K562 (cell line): ENCODE measurements at regions not wholly inside any gene's neighbourhood (a gene's known extent, or its start where the extent isn't known, plus 50 kb on each side); places are given as distances from the start of the nearest gene placed in this dataset.

Experiments
- ATAC-seq: fragments of 200-7000 bp; cut with Tn5 transposase; 3 replicates; pipeline ENCODE4 v1.9.1; 2020; ENCODE audit warnings: moderate library complexity
- BruUV-seq: library from RNA; stranded (reverse); fragments of 400-500 nt; replicated peaks from 2 replicates; lab custom pipeline; 2021; lab: Mats Ljungman, UMichigan
- CTCF ChIA-PET: fragments of 300-600 bp; formaldehyde crosslinking; extraction: SDS; loops from one replicate; lab custom pipeline; 2021; ENCODE audit warnings: low intra/inter-chr PET ratio; lab: Yijun Ruan, JAX
- POLR2A ChIA-PET: fragments of 300-600, 350-650 bp; sonication (Branson Sonifier 250); formaldehyde crosslinking; extraction: SDS; loops from one replicate; lab custom pipeline; 2021; ENCODE audit warnings: antibody characterized with exemption, inconsistent platforms; lab: Yijun Ruan, JAX
- DNase-seq, 4 experiments: peaks; one replicate each; pipeline versions ENCODE4 v3.0.0 to v3.0.0-alpha.2; 2011 to 2018; ENCODE audit warnings: low spot score in 3 of 4, mixed read lengths in 3 of 4; ENCODE audit errors: extremely low read depth in 1 of 4
- FAIRE-seq: peaks from 2 replicates; lab custom pipeline; 2011; peaks lifted over from hg19 to GRCh38; lab: Jason Lieb, UNC
- H2AFZ ChIP-seq: 2 replicates; pipeline ENCODE4 v1.6.0; 2011; ENCODE audit warnings: low read depth, low read length, control low read depth, inconsistent platforms
- H3K27ac ChIP-seq: fragments of 200-600 bp; 3 replicates; pipeline ENCODE4 v1.8.0; 2011; ENCODE audit warnings: low read depth, mild to moderate bottlenecking, control low read depth, inconsistent platforms, low read length, moderate library complexity, mixed read lengths; ENCODE audit errors: extremely low read depth
- H3K27me3 ChIP-seq, 2 experiments: fragments of 300-600 bp in 1 of 2; 2 replicates in 1 of 2; 3 replicates in 1 of 2; pipeline versions ENCODE4 v1.6.0 to v1.8.0; 2011; ENCODE audit warnings: inconsistent platforms in 2 of 2, low read length in 2 of 2, mild to moderate bottlenecking in 1 of 2, mixed read lengths in 1 of 2, moderate library complexity in 1 of 2; ENCODE audit not compliant: control insufficient read depth in 2 of 2, insufficient read depth in 2 of 2
- H3K36me3 ChIP-seq: fragments of 300-600 bp; 3 replicates; pipeline ENCODE4 v1.8.0; 2011; ENCODE audit warnings: mild to moderate bottlenecking, low read length, inconsistent platforms; ENCODE audit not compliant: control insufficient read depth, insufficient read depth
- H3K4me1 ChIP-seq, 2 experiments: fragments of 200-600 bp in 1 of 2; replicated peaks in 1 of 2; 2 replicates in 1 of 2; 3 replicates in 1 of 2; pipeline versions ENCODE4 v1.5.1 to v1.8.0; 2011; ENCODE audit warnings: inconsistent platforms in 2 of 2, low read length in 2 of 2, mild to moderate bottlenecking in 1 of 2, mixed read lengths in 1 of 2, moderate library complexity in 1 of 2; ENCODE audit not compliant: control insufficient read depth in 2 of 2, insufficient read depth in 2 of 2
- H3K4me2 ChIP-seq: 2 replicates; pipeline ENCODE4 v1.6.1; 2011; ENCODE audit warnings: low read length, control low read depth, inconsistent platforms, mixed read lengths; ENCODE audit not compliant: insufficient read depth
- H3K4me3 ChIP-seq: fragments of 200-600 bp; sonication (generic), shearing (Covaris generic); 2 replicates; pipeline ENCODE4 v1.5.1; 2016; ENCODE audit warnings: control low read depth, inconsistent platforms
- H3K79me2 ChIP-seq: fragments of 200-600 bp; 3 replicates; pipeline ENCODE4 v1.8.0; 2011; ENCODE audit warnings: low read length, inconsistent platforms; ENCODE audit not compliant: control insufficient read depth, insufficient read depth
- H3K9ac ChIP-seq, 2 experiments: 2 replicates each; pipeline versions ENCODE4 v1.6.0 to v1.6.1; 2011; ENCODE audit warnings: low read depth in 2 of 2, low read length in 2 of 2, control low read depth in 1 of 2, inconsistent platforms in 1 of 2, mild to moderate bottlenecking in 1 of 2, mixed read lengths in 1 of 2; ENCODE audit not compliant: insufficient read depth in 1 of 2
- H3K9me1 ChIP-seq: one replicate; pipeline ENCODE4 v1.6.0; 2011; ENCODE audit warnings: inconsistent platforms, mild to moderate bottlenecking, low read length, moderate library complexity; ENCODE audit not compliant: control insufficient read depth, insufficient read depth
- H3K9me3 ChIP-seq: replicated peaks from 2 replicates; pipeline ENCODE4 v1.5.1; 2011; ENCODE audit warnings: low read depth, low read length, inconsistent platforms; ENCODE audit not compliant: control insufficient read depth, insufficient read depth
- H4K20me1 ChIP-seq: replicated peaks from 2 replicates; pipeline ENCODE4 v1.6.1; 2011; ENCODE audit warnings: low read length, inconsistent platforms, mixed read lengths; ENCODE audit not compliant: control insufficient read depth, insufficient read depth
- ESRRA ChIP-seq: fragments of 450-650 bp; IDR thresholded peaks from 2 replicates; pipeline ENCODE4 v1.6.1; 2014; ENCODE audit warnings: low read depth, mild to moderate bottlenecking, moderate library complexity, borderline replicate concordance
- ESRRB ChIP-seq: fragments of 250-450 bp; sonication (Bioruptor Pico); IDR thresholded peaks from 2 replicates; pipeline ENCODE4 v1.5.0; 2020; ENCODE audit warnings: mild to moderate bottlenecking, moderate library complexity, borderline replicate concordance
- HIVEP1 ChIP-seq: fragments of 250-450 bp; sonication (Bioruptor Pico); IDR thresholded peaks from 2 replicates; pipeline ENCODE4 v1.4.0; 2020; ENCODE audit warnings: mild to moderate bottlenecking
- PPARD ChIP-seq: fragments of 250-450 bp; sonication (Bioruptor Pico); IDR thresholded peaks from 2 replicates; pipeline ENCODE4 v1.8.0; 2022; ENCODE audit warnings: inconsistent platforms, mild to moderate bottlenecking, moderate library complexity
- TEAD4 ChIP-seq, 2 experiments: sonication (generic) in 1 of 2; formaldehyde crosslinking in 1 of 2; IDR thresholded peaks; 2 replicates each; pipeline versions ENCODE4 v1.6.1 to v1.8.0; 2012 to 2022; ENCODE audit warnings: borderline replicate concordance in 1 of 2, inconsistent platforms in 1 of 2, low read length in 1 of 2, mild to moderate bottlenecking in 1 of 2, missing genetic modification reagents in 1 of 2
- ZNF253 ChIP-seq: fragments of 250-450 bp; sonication (Bioruptor Pico); conservative IDR thresholded peaks from 2 replicates; pipeline ENCODE4 v1.6.1; 2021; ENCODE audit warnings: mild to moderate bottlenecking
- WGBS: fragments of 100-300 bp; shearing (Covaris generic); methylation state at CpG from one replicate; pipeline ENCODE4 v1.1.6; 2016; ENCODE audit warnings: low coverage, mixed read lengths; ENCODE audit not compliant: insufficient coverage; ENCODE audit errors: missing lambda C conversion rate; 5-methylcytosine and 5-hydroxymethylcytosine counted together
- in situ Hi-C: fragments of 300-500 bp; cut with MboI; formaldehyde crosslinking; loops from 4 replicates; pipeline ENCODE4 v1.15.0; 2018; ENCODE audit warnings: inconsistent platforms, mixed read lengths
- intact Hi-C: fragments of 100-400 bp; cut with micrococcal nuclease; formaldehyde crosslinking; loops from 2 replicates; pipeline ENCODE4 v1.14.2; 2022

DNA sequence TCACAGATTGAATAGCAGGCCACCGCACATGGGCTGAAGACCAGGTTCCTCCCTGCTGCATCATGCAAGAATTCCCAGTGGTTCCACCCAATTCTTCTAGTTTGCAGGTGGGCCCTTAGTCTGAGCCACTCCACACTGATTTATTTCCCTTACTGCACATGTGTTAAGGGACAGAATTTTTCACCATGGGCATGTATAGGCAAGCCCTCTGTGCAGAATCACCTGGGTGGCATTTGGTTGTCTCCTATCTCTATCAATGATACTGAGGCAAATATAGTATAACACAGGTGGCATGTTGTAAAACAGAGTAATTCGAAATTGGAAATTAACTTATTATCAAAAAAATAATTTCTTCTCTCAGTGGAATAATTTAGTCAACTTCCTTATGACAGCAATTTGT, 1892.4 kb downstream of the NCAM2 start (continued):
- TF ChIP-seq ESRRB (CRISPR knock-in tag) (no peak), ESRRA (no peak), TEAD4 (IDR thresholded peaks at IDR 0.05; ENCODE audit: low read length) (no peak), TEAD4 (CRISPR knock-in tag; IDR thresholded peaks at IDR 0.05; ENCODE audit: borderline replicate concordance) (no peak), PPARD (CRISPR knock-in tag) (no peak)

DNA sequence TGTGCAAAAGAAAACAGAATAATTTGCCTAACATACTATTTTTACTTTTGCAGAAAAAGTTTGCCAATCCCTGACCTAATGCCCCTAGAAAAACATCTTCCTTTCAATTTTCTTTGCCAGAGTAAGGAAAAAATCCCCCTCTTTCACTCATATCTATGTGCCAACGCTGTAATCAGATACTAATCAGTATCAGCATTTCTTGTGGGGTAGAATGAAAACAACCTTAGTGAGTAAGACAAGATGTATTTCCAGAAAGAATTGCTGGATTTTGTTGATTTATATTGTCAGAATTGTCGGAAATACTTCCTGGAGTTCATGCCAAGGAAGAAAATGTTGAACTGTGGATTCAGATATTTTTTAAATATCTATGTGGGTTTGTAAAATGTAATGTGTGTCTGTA, 1893.8 kb downstream of the NCAM2 start:
- Histone ChIP-seq H3K9ac (no peak overlapping the region), H2AFZ (no peak overlapping the region), H3K9me3 (no peaks in the 10 kb centered on the region), H3K27ac (no peak overlapping the region), H4K20me1 (no peaks in the 10 kb centered on the region), H3K4me2 (no peak overlapping the region), H3K4me1 (no peaks in the 10 kb centered on the region), H3K36me3 (no peaks in the 10 kb centered on the region), H3K9me1 (no peaks in the 10 kb centered on the region), H3K4me3 (no peak overlapping the region), H3K79me2 (no peaks in the 10 kb centered on the region), H3K27me3 (no peaks in the 10 kb centered on the region)
- 0% methylated on average over 2 of the region's 2 CpGs for WGBS
- ChIA-PET POLR2A (no interaction called here), CTCF (no interaction called here)
- no peak for DNase-seq
- no peak for FAIRE-seq
- in situ Hi-C loops (no loop called here), intact Hi-C loops (no loop called here)
- BruUV-seq: no TSS peak
- TF ChIP-seq ZNF253 (CRISPR knock-in tag) (no peak), HIVEP1 (CRISPR knock-in tag) (no peak)
- ATAC-seq: no peak
